DMS114 treated with DMSO at 0.1 percent for 48 hours (cell line): ENCODE measurements at regions not wholly inside any gene's neighbourhood (a gene's known extent, or its start where the extent isn't known, plus 50 kb on each side); places are given as distances from the start of the nearest gene placed in this dataset.
"Not testable (repeated sequence)": the region's sequence is repeated elsewhere in the genome, so short reads cannot be mapped to it uniquely, and the experiment has no call there.

Experiments
- DNase-seq: peaks from one replicate; lab custom pipeline; 2025; ENCODE audit not compliant: unreplicated experiment; lab: John Stamatoyannopoulos, UW

- no peak for DNase-seq
Observed at GRCh38 chr6:68238097-68238601, 396.9 kb upstream of the ADGRB3 start.

GRCh38 chr6:68237205-68237604 is 397.9 kb upstream of the ADGRB3 start:
- no peak for DNase-seq

GRCh38 chr6:68235326-68235784 is 399.7 kb upstream of the ADGRB3 start:
- DNase-seq, result no peak

DNA sequence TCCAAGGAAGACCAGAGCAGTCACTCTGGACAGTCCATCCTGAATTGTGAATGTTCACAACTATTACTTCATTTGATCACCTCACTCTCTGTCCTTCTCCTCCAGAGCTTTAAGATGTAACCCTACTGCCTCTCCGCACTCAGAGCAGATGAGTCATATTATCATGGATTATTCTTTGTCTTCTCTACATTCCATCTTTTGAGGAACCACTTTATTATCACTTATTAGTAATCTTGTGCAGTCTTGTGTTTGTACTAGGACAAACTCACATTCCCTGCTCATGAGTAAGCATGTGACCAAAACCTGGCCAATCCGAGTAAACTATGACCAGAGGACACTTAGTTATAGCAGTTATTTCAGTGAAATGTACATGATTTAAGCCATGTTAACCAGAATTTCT is 401.5 kb upstream of the ADGRB3 start:
- no peak for DNase-seq

DNA sequence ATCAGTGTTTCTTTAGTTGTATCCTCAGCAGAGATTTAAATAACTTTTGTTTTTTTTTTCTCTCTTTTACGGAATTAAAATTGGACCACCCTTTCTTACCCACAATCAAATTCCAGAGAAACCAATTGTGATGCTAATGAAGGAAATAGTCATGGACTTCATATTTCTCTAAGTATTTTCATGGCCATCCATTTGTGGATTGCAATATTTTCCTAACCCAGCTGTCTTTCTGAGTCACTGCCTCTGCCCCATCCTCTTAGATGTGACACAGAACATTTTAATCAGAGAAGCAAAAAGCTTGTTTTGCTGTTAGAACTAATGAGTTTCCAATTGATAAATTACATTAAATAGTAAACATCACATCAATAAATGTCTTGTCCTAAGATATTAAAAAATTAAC is 405.5 kb upstream of the ADGRB3 start:
- DNase-seq, result no peak

- DNase-seq, result no peak
Observed at GRCh38 chr6:68226460-68226859, 408.6 kb upstream of the ADGRB3 start.

DNA sequence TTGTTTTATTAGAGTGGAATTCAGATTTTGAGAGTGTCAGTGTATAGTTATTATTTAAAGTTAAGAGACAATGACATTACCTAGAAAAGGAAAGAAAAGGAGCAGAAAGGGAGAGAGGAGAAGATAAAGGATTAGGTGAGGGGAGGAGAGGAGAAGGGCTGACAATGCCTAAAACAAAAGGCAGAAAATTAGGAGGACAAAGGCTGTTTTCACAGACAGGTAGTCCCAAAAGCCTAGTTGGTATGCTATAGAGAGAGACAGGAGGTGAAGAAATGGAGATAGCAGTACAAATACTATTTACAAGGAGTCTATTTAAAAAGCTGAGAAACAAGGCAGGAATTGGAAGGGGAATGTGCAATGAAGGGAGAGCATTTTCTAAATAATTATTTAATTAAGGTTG is 409.4 kb upstream of the ADGRB3 start:
- no peak for DNase-seq

DNA sequence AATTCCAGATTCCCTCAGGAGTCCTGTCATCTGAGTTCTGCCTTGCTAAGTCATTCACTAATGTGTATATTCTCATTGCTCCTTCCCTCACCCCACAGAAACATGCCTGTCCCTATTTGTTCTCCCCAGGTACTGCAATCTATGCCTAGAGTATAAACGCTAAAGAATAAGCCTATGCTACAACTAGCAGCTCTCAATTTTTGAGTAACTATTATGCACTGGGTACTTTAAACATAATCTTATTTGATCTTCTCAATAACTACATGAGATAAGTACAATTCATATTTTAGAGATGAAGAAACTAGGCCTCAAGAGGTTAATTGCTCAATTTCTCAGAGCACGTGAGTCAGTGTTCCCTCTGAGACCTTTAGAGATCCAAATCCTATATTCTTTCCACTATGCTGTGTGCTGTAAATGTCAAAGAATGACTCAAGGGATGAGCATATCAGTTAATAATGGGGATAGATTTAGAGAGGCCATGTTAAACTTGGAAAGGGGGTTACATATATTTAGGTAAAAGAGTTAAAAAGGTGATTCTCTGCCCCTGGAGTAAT is 423.8 kb upstream of the ADGRB3 start:
- no peak for DNase-seq

DNA sequence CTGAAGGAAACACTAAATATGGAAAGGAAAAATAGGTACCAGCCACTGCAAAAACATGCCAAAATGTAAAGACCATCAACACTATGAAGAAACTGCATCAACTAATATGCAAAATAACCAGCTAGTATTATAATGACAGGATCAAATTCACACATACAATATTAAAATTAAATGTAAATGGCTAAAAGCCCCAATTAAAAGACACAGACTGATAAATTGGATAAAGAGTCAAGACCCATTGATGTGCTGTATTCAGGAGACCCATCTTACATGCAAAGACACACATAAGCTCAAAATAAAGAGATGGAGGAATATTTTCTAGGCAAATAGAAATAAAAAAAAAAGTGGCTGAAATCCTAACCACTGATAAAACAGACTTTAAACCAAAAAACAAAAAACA is 427.5 kb upstream of the ADGRB3 start:
- not testable (repeated sequence) for DNase-seq

DNA sequence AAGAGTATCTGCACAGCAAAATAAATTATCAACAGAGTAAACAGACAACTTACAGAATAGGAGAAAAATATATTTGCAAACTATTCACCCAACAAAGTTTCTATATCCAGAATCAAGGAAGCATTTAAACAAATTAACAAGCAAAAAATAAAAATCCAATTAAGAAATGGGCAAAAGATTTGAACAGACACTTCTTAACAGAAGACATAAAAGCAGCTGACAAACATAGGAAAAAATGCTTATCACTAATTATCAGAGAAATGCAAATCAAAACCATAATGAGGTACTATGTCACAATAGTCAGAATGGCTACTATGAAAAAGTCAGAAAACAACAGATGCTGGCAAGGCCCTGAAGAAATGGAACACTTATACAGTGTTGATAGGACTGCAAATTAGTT is 434.2 kb upstream of the ADGRB3 start:
- DNase-seq, result no peak

DNA sequence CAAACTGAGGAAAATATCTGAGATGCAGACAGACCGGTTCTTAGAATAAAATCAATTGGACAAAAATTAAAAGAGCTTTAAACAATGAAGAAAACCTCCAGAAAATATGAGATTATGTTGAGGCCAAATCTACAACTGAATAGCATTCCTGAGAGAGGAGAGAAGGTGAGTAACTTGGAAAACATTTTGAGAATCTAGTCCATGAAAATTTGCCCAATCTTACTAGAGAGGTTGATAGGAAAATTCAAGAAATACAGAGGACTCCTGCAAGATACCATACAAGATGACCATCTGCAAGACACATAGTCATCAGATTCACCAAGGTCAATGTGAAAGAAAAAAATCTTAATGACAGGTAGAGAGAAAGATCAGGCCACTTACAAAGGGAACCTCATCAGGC is 437.7 kb upstream of the ADGRB3 start:
- DNase-seq, result no peak

- DNase-seq, result no peak
Observed at GRCh38 chr6:68196645-68197044, 438.4 kb upstream of the ADGRB3 start.

GRCh38 chr6:68195753-68196152 is 439.3 kb upstream of the ADGRB3 start:
- not testable (repeated sequence) for DNase-seq

DNA sequence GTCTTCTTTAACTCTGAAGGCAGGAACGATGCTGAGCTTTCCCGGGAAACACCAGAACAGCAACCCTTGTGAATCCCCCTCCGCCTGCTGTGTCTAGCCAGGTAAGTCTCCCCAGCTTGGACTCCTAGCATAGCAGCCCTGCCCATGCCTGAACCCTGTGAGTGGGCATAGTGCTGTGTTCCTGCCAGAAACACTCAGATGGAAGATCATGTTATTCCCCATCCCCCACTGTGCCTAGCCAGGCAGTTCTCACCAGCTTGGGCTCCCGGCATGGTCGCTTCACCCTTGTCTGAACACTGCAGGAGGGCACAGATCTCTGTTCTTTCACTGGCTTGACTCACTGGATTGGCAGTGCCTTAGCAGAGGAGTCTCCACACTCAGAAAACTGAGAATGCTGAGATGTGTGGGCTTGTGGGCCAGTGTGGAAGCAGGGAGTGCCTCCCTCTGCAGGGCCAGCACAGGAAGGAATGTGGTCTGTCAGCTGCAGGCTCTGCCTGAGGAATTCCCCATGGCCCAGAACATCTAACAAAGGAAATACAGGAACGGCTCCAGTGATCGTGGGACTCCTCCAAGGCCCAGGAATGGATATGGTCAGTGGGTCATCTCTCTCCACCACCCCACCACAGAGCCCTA is 440.1 kb upstream of the ADGRB3 start:
- no peak for DNase-seq

- DNase-seq, result no peak
Observed at GRCh38 chr6:68192988-68193387, 442.1 kb upstream of the ADGRB3 start.

GRCh38 chr6:68189217-68189815 is 445.8 kb upstream of the ADGRB3 start:
- DNase-seq, result no peak

GRCh38 chr6:68186870-68187269 is 448.2 kb upstream of the ADGRB3 start:
- no peak for DNase-seq

DNA sequence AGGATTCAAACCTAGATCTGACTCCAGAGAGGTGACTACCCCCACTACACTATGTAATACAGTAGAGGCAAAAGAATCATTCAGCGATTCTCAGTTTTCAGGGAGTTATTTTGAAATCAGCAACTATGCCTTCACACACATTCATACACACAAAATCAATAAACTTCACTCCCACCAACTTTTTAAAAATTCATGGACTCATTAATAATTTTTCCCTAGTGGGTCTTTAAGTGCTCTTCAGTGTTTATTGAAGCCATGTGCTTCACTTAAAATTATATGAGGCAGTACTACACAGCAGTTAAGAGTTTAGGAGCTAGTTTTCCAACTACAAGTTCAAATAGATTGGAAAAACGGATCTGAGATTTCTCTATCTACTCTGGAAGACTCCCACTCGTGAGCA is 452.7 kb upstream of the ADGRB3 start:
- no peak for DNase-seq

- not testable (repeated sequence) for DNase-seq
Observed at GRCh38 chr6:68181027-68181426, 454.1 kb upstream of the ADGRB3 start.

DNA sequence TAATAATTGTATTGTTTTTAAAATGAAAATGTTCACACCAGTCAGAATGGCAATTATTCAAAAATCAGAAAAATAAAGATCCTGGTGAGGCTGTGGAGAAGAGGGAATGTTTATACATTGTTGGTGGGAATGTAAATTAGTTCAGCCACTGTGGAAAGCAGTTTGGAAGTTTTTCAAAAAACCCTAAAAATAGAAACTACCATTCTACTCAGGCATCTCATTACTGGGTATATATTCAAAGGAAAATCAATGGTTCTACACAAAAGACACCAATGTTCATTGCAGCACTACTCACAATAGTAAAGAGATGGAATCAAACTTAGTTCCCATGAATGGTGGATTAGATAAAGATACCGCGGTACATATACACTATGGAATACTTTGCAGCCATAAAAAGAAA is 461.5 kb upstream of the ADGRB3 start:
- DNase-seq, result no peak

GRCh38 chr6:68169922-68170321 is 465.2 kb upstream of the ADGRB3 start:
- no peak for DNase-seq

- no peak for DNase-seq
Observed at GRCh38 chr6:68167604-68168003, 467.5 kb upstream of the ADGRB3 start.

DNA sequence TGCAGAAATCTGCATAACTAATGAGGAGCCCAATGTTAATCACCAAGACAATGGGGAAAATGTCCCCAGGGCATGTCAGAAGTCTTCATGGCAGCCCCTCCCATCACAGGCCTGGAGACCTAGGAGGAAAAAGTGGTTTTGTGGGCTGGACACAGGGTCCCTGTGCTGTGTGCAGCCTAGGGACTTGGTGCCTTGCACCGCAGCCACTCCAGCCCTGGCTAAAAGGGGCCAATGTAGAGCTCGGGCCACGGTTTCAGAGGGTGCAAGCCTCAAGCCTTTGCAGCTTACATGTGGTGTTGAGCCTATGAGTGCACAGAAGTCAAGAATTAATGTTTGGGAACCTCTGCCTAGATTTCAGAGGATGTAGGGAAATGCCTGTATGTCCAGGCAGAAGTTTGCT is 474.3 kb upstream of the ADGRB3 start:
- DNase-seq, result not testable (repeated sequence)
